Fibroblast of skin of scalp (primary cell): ENCODE measurements at regions not wholly inside any gene's neighbourhood (a gene's known extent, or its start where the extent isn't known, plus 50 kb on each side); places are given as distances from the start of the nearest gene placed in this dataset.
"Not testable (repeated sequence)": the region's sequence is repeated elsewhere in the genome, so short reads cannot be mapped to it uniquely, and the experiment has no call there.

Experiments
- DNase-seq: peaks from one replicate; pipeline ENCODE4 v3.0.0-alpha.2; 2013

- DNase-seq, result peak; percentile 21
These were observed 68.8 kb upstream of the ARID1A start for GRCh38 chr1:26626994-26627393.

- no peak for DNase-seq
These were observed 67.9 kb upstream of the ARID1A start for GRCh38 chr1:26627954-26628353.

- no peak for DNase-seq
These were observed 65.2 kb upstream of the ARID1A start for GRCh38 chr1:26630634-26631033.

- DNase-seq, result not testable (repeated sequence)
These were observed 60.0 kb upstream of the ARID1A start for GRCh38 chr1:26635800-26636199.

GRCh38 chr1:26645734-26646133 is 50.1 kb upstream of the ARID1A start:
- no peak for DNase-seq
